HG02885 (cell line): ENCODE measurements at regions not wholly inside any gene's neighbourhood (a gene's known extent, or its start where the extent isn't known, plus 50 kb on each side); places are given as distances from the start of the nearest gene placed in this dataset.

ENCODE experiments used
- ATAC-seq: cut with Tn5 transposase; IDR thresholded peaks from one replicate; pipeline ENCODE4 v1.9.1; 2021; ENCODE audit warnings: mild to moderate bottlenecking; ENCODE audit not compliant: unreplicated experiment, poor library complexity

DNA sequence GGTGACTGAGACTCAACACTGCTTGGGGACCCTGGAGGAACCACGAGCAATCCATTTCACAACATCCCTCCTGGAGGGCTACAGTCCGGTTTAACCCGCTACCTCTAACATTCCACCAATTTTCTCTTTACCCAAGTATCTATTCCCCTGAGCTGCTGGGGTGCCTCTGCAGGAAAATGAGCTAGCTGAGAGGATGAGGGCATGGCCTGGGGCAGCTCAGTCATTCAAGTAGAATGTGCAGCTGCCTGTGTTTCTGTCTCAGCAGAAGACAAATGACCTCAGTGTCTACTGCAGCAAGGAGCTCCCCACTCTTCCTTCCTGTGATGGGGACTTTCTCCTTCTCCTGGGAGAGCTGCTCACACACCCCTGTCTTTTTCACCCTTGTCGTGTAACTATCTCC is 120.8 kb downstream of the ZNF518B start:
- no peak for ATAC-seq

DNA sequence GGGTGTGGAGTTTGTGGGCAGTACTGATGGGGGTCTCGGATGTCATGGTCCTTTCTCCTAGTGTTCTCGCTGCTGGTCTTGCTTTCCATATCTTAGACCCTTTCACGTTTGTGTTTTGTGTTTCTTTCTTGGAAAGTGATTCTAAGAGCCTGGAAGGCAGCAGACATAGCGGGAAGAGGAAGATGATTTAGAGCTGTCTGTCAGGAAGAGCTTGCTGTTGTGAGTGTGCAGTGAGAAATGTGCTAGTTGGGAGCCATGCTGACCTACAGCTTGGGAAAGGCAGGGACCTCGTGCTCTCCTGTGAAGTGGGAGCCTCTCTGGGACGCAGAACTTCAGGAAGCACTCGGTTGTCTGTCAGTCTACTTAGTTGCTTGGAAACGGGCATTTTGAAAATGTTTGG is 122.2 kb downstream of the ZNF518B start:
- no peak for ATAC-seq

DNA sequence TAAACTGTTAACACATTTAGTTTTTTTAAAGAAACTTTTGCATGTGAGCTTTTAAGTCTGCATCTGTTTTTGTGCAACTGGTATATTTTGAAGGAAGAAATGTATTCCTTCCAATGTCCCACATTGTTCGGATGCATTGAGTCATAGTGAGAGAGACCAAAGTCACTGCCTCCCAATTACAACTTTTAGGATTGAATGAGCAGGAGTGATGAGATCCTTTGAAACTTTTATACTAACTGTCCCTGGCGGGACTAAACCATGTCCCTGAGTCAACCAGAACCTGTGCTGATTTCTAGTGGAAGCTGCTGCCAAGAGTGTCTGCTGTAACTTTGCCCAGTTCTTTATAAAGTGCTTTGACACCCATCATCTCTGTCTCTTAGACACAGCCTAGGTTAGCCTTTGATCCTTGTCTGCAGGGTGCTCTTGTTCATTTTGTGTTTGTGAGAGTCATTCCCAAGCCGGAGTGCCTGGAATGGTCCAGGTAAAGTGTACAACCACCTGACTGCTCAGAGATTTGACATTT is 122.7 kb downstream of the ZNF518B start:
- no peak for ATAC-seq

DNA sequence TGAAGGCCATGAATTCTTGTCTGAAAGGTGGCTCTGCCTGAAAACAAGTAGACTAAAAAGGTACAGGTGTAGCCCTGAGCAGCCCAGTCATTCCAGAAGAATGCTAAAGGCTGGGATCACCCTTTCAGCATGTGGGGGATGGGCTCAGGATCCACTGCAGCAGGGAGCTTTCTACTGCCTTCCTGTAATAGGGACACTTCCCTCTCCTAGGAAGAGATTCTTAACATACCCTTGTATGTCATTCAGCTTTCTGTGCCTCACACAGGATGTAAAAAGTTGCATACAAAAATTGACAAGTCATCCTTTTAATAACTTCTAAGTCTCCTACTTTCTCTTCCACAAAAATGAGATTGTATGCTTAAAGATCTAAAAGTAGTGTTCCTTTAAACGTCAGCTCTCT is 123.3 kb downstream of the ZNF518B start:
- ATAC-seq, result no peak

DNA sequence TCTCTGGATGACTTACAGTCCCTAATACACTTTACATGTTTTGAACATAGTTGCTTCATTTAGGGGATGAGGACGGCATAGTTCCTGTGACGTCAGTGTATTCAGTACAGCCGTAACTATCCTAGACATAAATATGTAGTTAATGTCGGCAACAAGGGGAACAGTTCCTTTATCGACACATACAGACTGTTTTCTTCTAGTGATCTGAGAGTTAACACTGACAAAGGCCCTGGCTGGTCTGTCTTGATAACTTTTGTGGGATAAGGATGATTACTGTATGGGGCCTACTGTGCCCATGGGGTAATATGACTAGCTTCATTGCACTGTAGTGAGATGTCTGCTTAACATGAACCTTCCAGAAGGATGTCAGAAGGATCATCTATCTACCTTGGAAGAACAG is 131.2 kb downstream of the ZNF518B start:
- no peak for ATAC-seq

DNA sequence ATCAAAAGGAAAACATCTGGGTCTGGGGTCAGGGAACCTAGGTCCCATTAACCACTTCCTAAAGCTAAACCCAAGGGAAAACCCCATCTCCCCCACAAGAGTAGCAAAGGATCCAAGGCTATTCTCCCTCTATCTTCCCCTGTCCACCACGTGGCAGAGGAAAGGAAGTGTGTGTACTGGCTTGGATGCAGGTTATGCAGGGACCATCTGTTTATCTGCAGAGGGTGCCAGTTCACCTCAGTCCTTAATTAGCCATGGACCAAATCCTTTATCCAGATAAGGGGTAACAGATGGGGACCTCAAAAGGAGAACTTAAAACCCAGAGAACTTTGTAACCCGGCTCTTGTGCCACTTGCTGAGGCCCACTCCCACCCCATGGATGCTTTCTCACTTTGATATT is 135.3 kb downstream of the ZNF518B start:
- ATAC-seq, result no peak

DNA sequence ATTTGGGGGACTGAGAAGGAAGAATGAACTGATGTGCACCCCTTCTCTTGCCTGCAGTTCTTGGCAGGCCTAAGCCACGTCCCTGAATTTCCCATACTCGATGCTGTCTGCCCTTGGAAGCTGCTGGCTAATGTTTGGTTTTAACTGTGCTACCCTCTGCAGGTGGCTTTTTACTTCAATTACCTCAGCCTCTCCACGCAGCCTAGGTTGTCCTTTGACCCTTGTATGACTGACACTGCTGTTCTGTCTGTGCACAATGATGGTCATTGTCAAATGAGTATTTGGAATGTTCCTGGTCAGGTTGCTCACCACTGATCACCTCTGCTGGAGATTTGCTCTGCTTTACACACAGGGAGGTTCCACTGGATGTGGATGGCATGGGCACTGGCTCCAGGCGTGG is 137.1 kb downstream of the ZNF518B start:
- ATAC-seq, result no peak

DNA sequence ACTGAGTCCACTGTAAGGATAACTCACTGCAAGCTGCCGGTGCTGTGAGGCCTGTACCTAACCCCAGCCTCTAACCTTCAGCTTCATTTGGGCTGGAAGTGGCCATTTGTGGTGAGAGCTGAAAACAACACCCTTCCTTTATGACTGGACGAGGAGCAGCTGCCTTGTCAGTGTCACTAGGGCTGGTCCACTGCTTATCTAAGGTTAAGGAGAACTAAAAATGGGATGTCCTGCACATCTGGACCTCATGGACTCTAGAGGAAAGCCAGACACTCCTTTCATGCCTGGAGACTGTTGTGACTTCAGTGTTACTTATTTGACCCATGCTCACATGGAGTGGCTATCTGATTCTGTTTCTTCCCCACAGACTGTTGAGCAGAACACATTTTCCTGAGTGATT is 139.9 kb downstream of the ZNF518B start:
- ATAC-seq, result no peak

DNA sequence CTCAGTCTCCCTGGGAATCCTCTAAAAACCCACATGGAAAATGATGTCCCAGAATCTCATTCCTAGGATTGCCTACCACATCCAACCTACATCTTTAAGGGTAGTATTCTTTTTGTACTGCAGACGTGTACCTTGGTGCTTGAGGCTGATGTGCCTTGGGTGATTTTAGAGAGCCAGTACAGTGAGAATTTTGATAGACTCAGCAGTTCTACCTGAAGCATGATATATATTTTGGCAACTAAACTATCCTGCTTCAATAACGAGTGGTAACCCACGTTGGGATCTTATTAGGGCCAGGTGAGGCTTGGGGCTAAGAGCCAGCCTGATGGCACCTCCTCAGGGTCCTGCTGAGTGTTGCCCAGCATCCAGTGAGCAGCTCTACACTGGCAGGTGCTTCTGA is 140.4 kb downstream of the ZNF518B start:
- ATAC-seq, result no peak

DNA sequence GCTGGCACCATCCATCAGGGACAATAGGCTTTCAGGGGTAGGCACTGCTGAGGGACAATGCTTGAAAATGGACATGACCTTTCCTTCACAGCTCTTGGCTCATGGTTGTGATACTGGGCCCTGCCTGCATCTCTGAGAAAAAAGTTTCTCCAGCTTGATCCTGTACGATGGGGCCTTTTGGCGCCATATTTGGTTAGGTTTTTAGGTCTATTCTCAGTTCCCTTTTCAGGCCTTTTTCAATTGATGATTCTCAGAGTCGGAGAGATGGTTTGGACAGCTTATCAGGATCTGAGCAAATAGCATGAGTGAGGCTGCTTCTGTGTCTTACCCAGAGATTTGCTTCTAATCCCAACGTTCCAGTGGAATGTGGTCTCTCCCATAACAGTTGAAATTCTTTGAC is 141.6 kb downstream of the ZNF518B start:
- no peak for ATAC-seq

DNA sequence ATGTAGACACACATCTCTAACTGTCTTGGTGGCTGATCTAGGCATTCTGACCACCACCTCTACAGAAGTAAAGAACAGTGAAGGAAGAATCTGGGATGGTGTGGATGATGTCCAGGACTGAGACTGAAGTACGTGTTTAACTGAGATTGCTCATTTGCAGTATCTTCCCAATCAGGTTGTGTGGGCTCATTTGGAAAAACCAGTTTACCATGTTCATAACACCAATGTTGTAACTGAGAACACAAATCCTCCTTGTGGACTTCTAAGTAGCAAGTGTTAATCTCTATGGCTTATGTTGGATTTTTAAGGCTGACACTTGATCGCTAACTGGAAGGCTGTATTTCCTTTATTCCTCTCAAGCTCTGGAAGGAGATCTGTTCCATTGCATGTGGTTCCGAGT is 144.7 kb downstream of the ZNF518B start:
- no peak for ATAC-seq

DNA sequence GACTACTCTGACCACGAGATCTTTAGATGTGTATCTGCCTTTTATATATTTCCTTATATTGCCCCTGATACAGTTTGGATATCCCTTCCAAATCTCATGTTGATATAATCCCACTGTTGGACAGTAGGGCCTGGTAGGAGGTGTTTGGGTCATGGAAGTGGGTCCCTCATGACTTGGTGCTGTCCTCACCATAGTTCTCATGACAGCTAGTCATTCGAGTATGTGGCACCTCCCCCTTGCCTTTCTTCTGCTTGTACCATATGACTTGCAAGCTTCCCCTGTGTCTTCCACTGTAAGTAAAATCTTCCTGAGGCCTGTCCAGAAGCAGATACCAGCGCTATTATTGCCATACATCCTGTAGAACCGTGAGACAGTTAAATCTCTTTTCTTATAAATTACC is 145.3 kb downstream of the ZNF518B start:
- no peak for ATAC-seq

DNA sequence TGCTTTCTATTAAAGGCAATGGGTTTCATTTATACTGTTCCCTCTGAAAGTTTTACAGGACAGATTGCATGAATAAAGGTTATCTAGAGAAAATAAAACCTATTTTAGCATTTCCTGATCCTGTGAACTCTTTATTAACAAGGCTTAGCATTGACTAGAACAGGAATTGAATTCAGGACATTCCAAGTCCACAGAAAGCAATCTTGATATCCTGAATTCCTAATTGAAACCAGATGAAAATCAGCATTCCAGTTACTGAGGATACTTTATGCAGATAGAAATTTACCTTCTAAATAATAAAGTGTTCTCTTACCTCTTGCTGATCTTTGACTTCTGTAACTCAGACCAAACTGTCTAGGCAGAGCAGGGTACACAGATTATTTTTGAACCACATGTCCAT is 151.4 kb downstream of the ZNF518B start:
- ATAC-seq, result no peak

DNA sequence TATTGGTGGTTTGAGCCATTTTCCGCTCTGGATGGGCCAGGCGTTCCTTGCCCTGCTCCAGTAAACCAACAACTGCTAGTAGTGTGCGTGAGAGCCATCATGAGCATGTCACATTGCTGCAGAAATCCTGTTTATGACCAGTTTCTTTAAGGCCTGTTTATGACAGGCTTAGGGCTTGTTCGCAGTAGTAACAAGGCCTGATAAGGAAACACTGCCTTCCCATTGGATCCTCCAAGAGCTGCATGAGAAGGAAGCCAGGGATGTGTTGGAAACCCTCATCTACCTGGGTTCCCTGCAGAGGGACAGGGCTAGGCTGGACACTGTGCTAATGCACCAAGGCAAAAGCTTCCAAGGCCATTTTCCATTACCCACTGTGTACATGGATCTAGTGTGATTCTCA is 153.9 kb downstream of the ZNF518B start:
- no peak for ATAC-seq

DNA sequence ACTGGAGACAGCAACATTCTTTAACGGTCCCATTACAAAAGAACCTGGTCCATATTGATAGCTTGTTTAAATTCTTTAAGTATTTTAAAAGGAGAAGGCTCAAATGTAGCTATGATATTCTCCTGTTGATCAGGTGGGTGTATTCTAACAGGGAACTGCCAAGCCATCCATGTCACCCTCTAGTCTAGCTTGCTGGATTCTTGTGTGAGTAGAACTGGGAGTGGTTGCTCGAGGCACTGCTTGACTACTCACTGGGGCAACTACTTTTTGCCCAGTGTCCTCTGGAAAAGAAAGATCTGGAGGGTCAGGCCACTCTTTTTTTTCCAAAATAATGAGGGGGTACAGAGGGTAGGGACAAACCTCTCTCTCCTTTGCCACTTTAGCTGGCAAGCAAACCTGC is 155.1 kb downstream of the ZNF518B start:
- ATAC-seq, result no peak

DNA sequence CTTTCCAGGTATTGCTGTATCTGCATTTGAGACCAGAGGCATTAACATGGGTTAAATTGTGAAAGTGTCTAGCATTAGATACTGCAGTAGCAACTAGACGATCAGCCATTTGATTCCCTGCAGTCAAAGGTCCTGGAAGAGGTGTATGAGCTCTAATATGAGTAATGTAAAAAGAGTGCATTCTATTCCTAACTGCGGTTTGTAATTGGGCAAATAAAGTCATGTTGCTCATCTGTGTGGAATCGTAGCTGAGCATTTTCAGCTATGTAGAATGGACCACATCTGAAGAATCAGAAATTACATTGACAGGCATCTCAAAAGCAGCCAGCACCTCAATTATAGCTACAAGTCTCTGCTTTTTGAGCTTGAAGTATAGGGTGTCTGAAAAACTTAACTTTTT is 157.6 kb downstream of the ZNF518B start:
- no peak for ATAC-seq

DNA sequence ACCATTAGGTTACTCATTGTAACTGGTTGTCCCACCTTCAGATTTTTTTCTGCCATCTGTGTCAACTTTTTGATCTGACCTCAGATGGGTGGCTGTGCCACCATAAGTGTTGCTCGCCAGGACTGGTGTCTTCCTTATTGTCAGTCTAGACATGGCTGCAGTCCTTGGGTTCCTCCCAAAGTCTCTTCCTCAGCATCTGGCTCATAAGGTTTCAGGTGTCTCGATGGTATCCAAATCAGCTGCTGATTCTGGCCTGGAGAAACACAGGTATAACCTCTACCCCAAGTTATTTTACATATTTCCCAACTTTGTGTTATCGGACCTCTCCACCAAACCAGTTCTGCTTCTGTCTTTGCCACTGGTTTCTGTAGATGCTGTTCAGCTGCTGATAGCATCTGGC is 158.5 kb downstream of the ZNF518B start:
- no peak for ATAC-seq

DNA sequence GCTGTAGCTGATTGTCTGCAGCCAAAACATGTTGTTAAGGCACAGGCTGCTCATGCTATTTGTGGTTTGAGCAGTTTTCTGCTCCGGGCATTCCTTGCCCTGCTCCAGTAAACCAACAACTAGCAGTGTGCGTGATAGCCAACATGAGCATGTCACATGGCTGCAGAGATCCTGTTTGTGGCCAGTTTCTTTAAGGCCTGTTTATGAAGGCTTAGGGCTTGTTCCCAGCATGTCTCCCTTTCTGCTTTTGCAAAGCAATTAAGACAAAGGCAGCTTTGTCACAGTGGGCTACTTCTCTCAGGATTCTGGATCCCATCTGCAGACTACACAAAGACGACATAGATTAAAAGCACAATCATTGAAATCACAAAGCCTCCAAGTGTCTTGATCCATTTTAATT is 160.5 kb downstream of the ZNF518B start:
- ATAC-seq, result no peak

DNA sequence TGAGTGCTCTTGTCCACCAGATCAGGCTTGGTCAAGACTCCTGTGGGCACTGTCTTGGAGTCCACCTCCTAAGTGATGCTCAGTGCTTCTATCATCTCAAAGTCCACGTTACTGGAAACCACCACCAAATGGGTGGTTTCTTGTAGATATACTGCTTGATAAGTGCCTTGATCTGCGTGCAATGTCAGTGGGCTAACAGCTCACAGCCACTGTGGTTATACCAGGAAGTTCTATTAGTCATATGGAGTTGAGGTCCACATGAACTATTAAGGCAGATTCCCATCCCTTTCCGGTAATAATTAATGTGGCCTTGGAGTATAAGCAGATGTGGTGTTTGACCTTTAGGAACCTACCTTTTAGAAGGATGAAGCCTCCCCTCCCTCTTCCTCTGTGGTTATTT is 161.9 kb downstream of the ZNF518B start:
- no peak for ATAC-seq

DNA sequence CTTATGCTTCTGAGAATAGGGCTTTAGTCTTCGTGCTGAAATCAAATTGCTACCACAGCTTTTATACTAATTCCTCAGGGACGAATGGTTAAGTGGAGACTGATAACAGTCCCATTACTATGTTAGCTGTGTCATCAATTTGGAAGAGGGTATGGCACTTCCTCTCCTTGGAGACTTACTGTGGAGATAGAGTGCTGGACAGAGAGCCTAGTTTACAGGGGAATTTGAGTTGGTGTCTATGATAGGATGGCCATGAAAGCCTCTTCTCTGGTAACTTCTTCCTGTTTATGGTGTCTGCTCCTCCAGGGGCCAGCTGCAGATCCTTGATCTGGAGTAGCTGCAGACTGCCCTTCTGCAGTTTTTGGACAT is 167.7 kb downstream of the ZNF518B start:
- no peak for ATAC-seq

DNA sequence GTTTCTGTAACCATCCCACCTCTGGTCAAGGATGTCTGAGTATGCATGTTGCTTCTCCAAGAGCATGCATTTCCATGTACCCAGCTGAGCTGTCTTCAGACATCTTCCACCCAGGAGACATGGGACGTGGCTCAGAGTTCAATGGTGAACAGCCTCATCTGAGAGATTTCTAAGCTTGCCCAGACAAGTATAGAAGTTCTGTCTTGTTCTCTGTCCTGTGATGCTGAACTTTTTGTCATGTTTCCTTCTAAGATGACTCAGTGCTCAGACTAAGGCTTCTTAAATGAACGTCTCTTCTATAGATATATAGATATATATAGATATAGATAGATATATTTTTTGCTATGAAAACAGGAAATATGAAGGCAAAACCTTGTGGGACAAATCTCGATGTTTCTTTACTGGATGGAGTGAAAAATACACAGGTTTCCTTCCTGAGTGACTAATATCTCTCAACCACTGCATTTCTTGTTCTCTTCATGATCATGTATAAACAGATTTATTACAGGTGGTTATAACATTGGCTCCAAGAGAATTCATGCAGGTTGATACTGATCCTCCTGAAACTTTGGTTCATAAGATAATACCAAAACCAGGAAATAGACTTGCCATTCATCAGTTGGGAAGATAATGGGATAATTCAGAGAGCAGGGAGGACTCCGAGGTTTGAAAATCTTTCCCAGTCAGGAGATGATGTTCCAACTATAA is 168.2 kb downstream of the ZNF518B start:
- ATAC-seq, result no peak

DNA sequence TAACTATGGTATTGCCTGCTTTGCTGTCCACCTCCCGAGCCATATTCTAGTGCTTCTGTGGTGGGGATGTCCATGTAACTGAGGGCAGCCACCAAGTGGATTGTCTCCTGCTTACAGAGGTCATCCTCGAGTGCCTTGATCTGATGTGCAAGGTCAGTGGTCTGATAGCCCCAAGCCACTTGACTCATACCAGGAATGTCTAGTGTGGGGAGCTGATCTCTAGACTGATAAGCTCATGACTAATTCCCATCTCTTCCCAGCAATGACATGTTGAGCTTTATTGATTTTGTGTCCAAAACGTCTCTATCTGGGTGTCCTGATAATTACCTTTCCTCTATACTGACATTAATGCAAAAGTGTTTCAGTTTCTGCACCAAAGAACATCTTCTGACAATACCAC is 168.4 kb upstream of the WDR1 start:
- ATAC-seq, result no peak

DNA sequence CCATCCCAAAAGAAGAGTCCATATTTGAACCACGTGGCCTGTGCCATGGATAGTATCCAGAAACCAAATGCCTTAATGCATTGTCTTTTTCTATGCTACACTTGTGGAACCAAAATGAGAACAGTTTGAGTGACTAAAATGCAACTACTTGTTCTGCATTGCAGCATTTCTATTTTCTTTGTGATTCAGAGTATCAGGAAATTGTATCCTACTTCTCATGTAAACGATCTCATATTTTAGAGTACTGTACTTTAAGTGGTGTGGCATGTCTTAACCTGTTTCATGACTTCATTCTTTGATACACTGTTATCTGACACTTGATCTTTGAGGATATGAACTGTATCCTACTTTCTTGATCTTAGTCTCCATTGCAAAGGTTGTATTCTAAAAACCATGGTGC is 167.2 kb upstream of the WDR1 start:
- ATAC-seq, result no peak
